ENCODE measurements at regions not wholly inside any gene's neighbourhood (a gene's known extent, or its start where the extent isn't known, plus 50 kb on each side); places are given as distances from the start of the nearest gene placed in this dataset.

DNA sequence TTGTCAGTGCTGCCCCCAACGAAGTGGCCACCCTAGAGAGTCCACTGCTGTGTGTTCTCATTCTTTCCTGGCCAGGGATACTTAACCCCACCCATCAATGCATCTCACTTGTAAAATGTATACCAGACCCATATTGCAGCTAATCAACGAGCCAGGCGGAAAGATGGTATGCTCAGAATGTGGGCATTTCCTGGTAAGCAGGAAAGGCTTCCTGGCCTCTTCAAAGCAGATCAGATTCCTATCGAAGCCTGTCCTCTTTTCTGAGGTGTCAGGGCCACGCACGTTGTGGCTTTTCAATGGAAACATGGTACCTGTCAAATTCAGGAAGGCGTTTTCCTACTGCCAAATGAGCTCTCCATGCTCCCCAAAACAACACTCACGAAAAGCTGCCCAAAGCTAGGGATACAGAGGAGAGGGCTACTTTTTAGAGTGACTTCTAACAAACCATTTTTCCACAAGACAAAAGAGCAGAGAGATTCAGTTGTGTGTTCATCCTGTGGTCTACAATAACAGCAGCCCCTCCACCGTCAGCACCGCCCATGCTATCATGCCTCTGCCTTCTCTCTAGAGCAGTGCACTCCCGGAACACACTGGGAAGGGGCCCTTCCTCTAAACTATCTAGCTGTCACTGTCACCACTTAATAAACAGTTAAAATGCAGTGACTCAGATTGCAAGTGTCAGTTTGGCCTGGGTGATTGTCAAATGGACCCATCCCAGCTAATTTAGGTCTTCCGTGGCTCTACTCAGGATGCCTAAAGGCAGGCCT is 535.1 kb downstream of the RNF144A start:
- H3K4me1 ChIP-seq (ENCODE audit: low read depth) = peaks cover 10% of the 10 kb centered on the region
- no peaks in the 10 kb centered on the region for H3K36me3 ChIP-seq
- no peak for DNase-seq (ENCODE audit: low read depth in 1 of 2, low spot score in 1 of 2)
- no peaks in the 10 kb centered on the region for H3K27me3 ChIP-seq
- no peak overlapping the region for H3K27ac ChIP-seq
- no peak overlapping the region for H3K4me3 ChIP-seq
- H3K9me3 ChIP-seq (ENCODE audit: low read depth) = no peaks in the 10 kb centered on the region
- no peak for TF ChIP-seq CTCF (IDR thresholded peaks at IDR 0.05; ENCODE audit: low read depth, low read length)

GRCh38 chr2:7454592-7454991 is 537.4 kb downstream of the RNF144A start:
- no peak overlapping the region for H3K4me3 ChIP-seq

DNA sequence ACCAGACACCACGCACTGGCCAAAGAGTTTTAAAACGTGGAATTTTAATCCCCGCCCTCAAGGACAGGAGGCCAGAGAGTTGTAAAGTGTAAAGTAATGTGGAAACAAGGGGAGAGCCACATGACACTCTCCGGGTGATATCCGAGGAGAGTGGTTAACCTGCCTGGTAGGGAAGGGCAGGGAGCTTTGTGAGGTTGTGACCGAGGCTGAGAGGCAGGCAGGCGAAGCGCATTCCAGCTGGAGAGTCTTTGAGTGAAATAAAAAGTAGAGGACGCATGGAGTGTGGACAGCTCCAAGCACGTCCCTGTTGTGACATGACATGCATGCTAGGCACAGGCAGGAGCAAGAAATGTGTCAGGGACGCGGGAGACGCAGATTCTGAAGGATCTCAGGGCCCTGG is 539.5 kb downstream of the RNF144A start:
- H3K27ac ChIP-seq = peak overlapping the region; percentile 65
- DNase-seq (ENCODE audit: low read depth in 1 of 2, low spot score in 1 of 2) = peak in 1 of 2 donors; percentile 88
- H3K27me3 ChIP-seq = no peaks in the 10 kb centered on the region
- no peak for TF ChIP-seq CTCF (IDR thresholded peaks at IDR 0.05; ENCODE audit: low read depth, low read length)
- peaks cover 12% of the 10 kb centered on the region for H3K4me1 ChIP-seq (ENCODE audit: low read depth)
- H3K36me3 ChIP-seq = no peaks in the 10 kb centered on the region
- no peaks in the 10 kb centered on the region for H3K9me3 ChIP-seq (ENCODE audit: low read depth)
- no peak overlapping the region for H3K4me3 ChIP-seq

More at GRCh38 chr2:7454592-7454991, 537.4 kb downstream of the RNF144A start:
- no peak for TF ChIP-seq CTCF (IDR thresholded peaks at IDR 0.05; ENCODE audit: low read depth, low read length)
- Histone ChIP-seq H3K36me3 (no peaks in the 10 kb centered on the region), H3K27me3 (no peaks in the 10 kb centered on the region), H3K9me3 (ENCODE audit: low read depth) (no peaks in the 10 kb centered on the region), H3K27ac (no peak overlapping the region), H3K4me1 (ENCODE audit: low read depth) (peaks cover 12% of the 10 kb centered on the region)
- no peak for DNase-seq (ENCODE audit: low read depth in 1 of 2, low spot score in 1 of 2)

- no peak for TF ChIP-seq CTCF (IDR thresholded peaks at IDR 0.05; ENCODE audit: low read depth, low read length)
- Histone ChIP-seq H3K27me3 (no peaks in the 10 kb centered on the region), H3K9me3 (ENCODE audit: low read depth) (no peaks in the 10 kb centered on the region), H3K4me1 (ENCODE audit: low read depth) (peaks cover 8% of the 10 kb centered on the region), H3K4me3 (no peak overlapping the region), H3K27ac (no peak overlapping the region), H3K36me3 (no peaks in the 10 kb centered on the region)
- DNase-seq (ENCODE audit: low read depth in 1 of 2, low spot score in 1 of 2) = no peak
Observed at GRCh38 chr2:7458066-7458465, 540.9 kb downstream of the RNF144A start.

- DNase-seq (ENCODE audit: low read depth in 1 of 2, low spot score in 1 of 2) = no peak
- no peaks in the 10 kb centered on the region for H3K4me1 ChIP-seq (ENCODE audit: low read depth)
Observed at GRCh38 chr2:7467782-7468447, 550.7 kb downstream of the RNF144A start.

More at GRCh38 chr2:7467782-7468447, 550.7 kb downstream of the RNF144A start:
- H3K36me3 ChIP-seq = no peaks in the 10 kb centered on the region
- no peaks in the 10 kb centered on the region for H3K27me3 ChIP-seq
- TF ChIP-seq CTCF (IDR thresholded peaks at IDR 0.05; ENCODE audit: low read depth, low read length) = no peak
- no peak overlapping the region for H3K4me3 ChIP-seq
- no peak overlapping the region for H3K27ac ChIP-seq
- H3K9me3 ChIP-seq (ENCODE audit: low read depth) = no peaks in the 10 kb centered on the region
